HL-60 (cell line): ENCODE measurements at regions not wholly inside any gene's neighbourhood (a gene's known extent, or its start where the extent isn't known, plus 50 kb on each side); places are given as distances from the start of the nearest gene placed in this dataset.

Experiments used
- GABPA ChIP-seq: IDR thresholded peaks from 2 replicates; pipeline ENCODE4 v1.6.1; 2012; ENCODE audit warnings: low read depth
- POLR2AphosphoS5 ChIP-seq: IDR thresholded peaks from 2 replicates; pipeline ENCODE4 v1.6.1; 2012; ENCODE audit warnings: low read depth
- SPI1 ChIP-seq: IDR thresholded peaks from 2 replicates; pipeline ENCODE4 v1.6.1; 2012; ENCODE audit warnings: low read depth, mild to moderate bottlenecking, borderline replicate concordance
- TF ChIP-seq, protein P1 (sequence below): IDR thresholded peaks from one replicate; pipeline ENCODE4 v1.5.1; 2011; ENCODE audit warnings: low read length, control low read depth, inconsistent platforms; ENCODE audit not compliant: insufficient read depth
- TF ChIP-seq, protein P2 (sequence below): IDR thresholded peaks from 2 replicates; pipeline ENCODE4 v1.6.1; 2012; ENCODE audit warnings: low read depth; ENCODE audit not compliant: insufficient replicate concordance

DNA sequence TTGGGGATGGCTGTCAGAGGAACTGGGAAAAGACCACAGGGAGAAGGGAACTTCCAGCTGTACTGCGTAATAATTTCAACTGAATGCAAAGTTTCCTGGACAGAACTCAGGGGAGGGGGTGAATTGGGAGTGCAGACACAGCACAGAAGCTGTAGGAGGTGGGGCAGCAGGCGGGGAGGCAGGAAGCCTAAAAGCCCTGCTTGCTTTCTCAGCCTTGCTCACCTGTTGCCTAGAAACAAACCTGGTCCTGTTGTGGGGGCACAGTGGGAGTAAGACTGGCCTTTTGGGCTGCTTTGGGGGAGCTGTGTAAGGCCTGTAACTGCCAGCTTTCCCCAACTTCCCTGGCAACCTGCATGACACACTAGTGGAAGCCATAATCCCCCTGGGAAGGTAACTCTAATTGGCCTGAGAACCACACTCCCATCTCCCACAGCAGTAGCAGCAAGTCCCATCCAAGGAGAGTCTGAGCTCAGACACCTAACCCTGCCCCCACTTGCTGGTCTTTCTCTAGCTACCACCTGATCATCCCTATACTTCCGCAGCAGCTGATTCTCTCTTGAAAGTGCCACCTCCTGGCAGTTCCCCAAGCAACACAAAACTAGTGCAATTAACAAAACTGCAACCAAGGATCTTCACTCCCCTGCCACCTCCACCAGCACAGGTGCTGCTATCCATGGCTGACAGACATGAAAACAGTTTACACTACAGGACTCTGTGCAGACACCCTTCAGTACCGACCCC lies 1239.3 kb downstream of the SORCS1 start:
- TF ChIP-seq POLR2AphosphoS5 (no peak), GABPA (no peak), SPI1 (no peak)
- TF ChIP-seq, protein P1, sequence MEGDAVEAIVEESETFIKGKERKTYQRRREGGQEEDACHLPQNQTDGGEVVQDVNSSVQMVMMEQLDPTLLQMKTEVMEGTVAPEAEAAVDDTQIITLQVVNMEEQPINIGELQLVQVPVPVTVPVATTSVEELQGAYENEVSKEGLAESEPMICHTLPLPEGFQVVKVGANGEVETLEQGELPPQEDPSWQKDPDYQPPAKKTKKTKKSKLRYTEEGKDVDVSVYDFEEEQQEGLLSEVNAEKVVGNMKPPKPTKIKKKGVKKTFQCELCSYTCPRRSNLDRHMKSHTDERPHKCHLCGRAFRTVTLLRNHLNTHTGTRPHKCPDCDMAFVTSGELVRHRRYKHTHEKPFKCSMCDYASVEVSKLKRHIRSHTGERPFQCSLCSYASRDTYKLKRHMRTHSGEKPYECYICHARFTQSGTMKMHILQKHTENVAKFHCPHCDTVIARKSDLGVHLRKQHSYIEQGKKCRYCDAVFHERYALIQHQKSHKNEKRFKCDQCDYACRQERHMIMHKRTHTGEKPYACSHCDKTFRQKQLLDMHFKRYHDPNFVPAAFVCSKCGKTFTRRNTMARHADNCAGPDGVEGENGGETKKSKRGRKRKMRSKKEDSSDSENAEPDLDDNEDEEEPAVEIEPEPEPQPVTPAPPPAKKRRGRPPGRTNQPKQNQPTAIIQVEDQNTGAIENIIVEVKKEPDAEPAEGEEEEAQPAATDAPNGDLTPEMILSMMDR, result no peak
- TF ChIP-seq, protein P2, sequence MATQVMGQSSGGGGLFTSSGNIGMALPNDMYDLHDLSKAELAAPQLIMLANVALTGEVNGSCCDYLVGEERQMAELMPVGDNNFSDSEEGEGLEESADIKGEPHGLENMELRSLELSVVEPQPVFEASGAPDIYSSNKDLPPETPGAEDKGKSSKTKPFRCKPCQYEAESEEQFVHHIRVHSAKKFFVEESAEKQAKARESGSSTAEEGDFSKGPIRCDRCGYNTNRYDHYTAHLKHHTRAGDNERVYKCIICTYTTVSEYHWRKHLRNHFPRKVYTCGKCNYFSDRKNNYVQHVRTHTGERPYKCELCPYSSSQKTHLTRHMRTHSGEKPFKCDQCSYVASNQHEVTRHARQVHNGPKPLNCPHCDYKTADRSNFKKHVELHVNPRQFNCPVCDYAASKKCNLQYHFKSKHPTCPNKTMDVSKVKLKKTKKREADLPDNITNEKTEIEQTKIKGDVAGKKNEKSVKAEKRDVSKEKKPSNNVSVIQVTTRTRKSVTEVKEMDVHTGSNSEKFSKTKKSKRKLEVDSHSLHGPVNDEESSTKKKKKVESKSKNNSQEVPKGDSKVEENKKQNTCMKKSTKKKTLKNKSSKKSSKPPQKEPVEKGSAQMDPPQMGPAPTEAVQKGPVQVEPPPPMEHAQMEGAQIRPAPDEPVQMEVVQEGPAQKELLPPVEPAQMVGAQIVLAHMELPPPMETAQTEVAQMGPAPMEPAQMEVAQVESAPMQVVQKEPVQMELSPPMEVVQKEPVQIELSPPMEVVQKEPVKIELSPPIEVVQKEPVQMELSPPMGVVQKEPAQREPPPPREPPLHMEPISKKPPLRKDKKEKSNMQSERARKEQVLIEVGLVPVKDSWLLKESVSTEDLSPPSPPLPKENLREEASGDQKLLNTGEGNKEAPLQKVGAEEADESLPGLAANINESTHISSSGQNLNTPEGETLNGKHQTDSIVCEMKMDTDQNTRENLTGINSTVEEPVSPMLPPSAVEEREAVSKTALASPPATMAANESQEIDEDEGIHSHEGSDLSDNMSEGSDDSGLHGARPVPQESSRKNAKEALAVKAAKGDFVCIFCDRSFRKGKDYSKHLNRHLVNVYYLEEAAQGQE, result no peak
